ENCODE measurements at regions not wholly inside any gene's neighbourhood (a gene's known extent, or its start where the extent isn't known, plus 50 kb on each side); places are given as distances from the start of the nearest gene placed in this dataset.
A peak's percentile ranks its signal among the peaks of the same experiment; 100 is the strongest.

DNA sequence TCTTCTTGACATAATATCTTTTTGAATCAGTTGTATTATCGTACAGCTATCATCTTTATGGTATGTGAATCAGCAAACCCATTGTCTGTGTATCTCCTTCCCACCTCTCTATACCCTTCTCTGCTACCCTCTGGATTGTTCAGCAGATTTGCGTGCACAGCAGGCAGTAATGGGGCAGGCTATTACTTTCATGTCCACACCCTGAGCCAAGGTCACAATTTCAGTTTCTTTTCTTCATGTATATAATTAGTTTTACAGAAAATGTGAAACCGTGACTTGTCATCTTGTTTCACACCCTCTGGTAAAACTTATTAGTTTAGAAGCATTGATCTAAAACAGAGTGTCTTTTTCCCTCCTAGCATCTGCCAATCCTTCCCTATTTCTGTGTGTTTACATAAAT is 770.4 kb upstream of the SEMA6D start (continued):
- TF ChIP-seq HSF1 (IDR thresholded peaks at IDR 0.05; ENCODE audit: low read depth, low read length) (no peak), IKZF2 (IDR thresholded peaks at IDR 0.05) (peak; percentile 14 to 32; a peak in 2 of 4 replicates), RBBP5 (conservative IDR thresholded peaks at IDR 0.05) (no peak), YBX1 (IDR thresholded peaks at IDR 0.05) (no peak), POLR2AphosphoS5 (IDR thresholded peaks at IDR 0.05; ENCODE audit: low read length) (no peak), MTA2 (IDR thresholded peaks at IDR 0.05; ENCODE audit: low read depth) (peak; percentile 75), NBN (IDR thresholded peaks at IDR 0.05) (no peak)
- TF ChIP-seq, protein P1, sequence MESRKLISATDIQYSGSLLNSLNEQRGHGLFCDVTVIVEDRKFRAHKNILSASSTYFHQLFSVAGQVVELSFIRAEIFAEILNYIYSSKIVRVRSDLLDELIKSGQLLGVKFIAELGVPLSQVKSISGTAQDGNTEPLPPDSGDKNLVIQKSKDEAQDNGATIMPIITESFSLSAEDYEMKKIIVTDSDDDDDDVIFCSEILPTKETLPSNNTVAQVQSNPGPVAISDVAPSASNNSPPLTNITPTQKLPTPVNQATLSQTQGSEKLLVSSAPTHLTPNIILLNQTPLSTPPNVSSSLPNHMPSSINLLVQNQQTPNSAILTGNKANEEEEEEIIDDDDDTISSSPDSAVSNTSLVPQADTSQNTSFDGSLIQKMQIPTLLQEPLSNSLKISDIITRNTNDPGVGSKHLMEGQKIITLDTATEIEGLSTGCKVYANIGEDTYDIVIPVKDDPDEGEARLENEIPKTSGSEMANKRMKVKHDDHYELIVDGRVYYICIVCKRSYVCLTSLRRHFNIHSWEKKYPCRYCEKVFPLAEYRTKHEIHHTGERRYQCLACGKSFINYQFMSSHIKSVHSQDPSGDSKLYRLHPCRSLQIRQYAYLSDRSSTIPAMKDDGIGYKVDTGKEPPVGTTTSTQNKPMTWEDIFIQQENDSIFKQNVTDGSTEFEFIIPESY (IDR thresholded peaks at IDR 0.05) = no peak

- no peaks in the 10 kb centered on the region for H4K20me1 ChIP-seq (ENCODE audit: control insufficient read depth, insufficient read depth)
- RAD21 ChIA-PET (ENCODE audit: unreplicated experiment) = no interaction called here
- CTCF ChIA-PET = no interaction called here
- H3K4me1 ChIP-seq (ENCODE audit: control insufficient read depth, insufficient read depth, low read length) = no peaks in the 10 kb centered on the region
- no peaks in the 10 kb centered on the region for H3K36me3 ChIP-seq (ENCODE audit: control insufficient read depth in 2 of 2, insufficient read depth in 2 of 2, low read length in 1 of 2)
- no peak for FAIRE-seq
- no peaks in the 10 kb centered on the region for H3K79me2 ChIP-seq (ENCODE audit: control insufficient read depth, insufficient read depth, low read length)
- SMC1A ChIA-PET (ENCODE audit: uncharacterized antibody, unreplicated experiment) = no interaction called here
- H3K4me2 ChIP-seq (ENCODE audit: control insufficient read depth, insufficient read depth) = no peak overlapping the region
- POLR2A ChIA-PET = no interaction called here
- TF ChIP-seq CHD4 (IDR thresholded peaks at IDR 0.05) = no peak
- TF ChIP-seq, protein P1 (IDR thresholded peaks at IDR 0.05) = no peak
- TF ChIP-seq, protein P2, sequence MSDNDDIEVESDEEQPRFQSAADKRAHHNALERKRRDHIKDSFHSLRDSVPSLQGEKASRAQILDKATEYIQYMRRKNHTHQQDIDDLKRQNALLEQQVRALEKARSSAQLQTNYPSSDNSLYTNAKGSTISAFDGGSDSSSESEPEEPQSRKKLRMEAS (IDR thresholded peaks at IDR 0.05; ENCODE audit: low read depth, low read length) = no peak
- TF ChIP-seq ZSCAN29 (IDR thresholded peaks at IDR 0.05) = no peak
- TF ChIP-seq TCF12 (IDR thresholded peaks at IDR 0.05; ENCODE audit: low read depth, low read length) = no peak
- TF ChIP-seq E2F4 (IDR thresholded peaks at IDR 0.05; ENCODE audit: low read depth, low read length) = no peak
- TF ChIP-seq RBBP5 (conservative IDR thresholded peaks at IDR 0.05) = no peak
- TF ChIP-seq SMAD1 (IDR thresholded peaks at IDR 0.05; ENCODE audit: low read depth, partially characterized antibody) = no peak
- TF ChIP-seq, protein P3, sequence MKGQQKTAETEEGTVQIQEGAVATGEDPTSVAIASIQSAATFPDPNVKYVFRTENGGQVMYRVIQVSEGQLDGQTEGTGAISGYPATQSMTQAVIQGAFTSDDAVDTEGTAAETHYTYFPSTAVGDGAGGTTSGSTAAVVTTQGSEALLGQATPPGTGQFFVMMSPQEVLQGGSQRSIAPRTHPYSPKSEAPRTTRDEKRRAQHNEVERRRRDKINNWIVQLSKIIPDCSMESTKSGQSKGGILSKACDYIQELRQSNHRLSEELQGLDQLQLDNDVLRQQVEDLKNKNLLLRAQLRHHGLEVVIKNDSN (IDR thresholded peaks at IDR 0.05; ENCODE audit: borderline replicate concordance, extremely low read length, insufficient read depth, low read depth, low read length) = no peak
- H2AFZ ChIP-seq (ENCODE audit: control insufficient read depth, low read depth, low read length) = no peak overlapping the region
- DNase-seq (ENCODE audit: low read depth, low spot score) = no peak
- 31% methylated on average over 3 of the region's 3 CpGs for WGBS (ENCODE audit: insufficient coverage, insufficient replicate concordance, low lambda C conversion rate, missing lambda C conversion rate)
- in situ Hi-C loops (cut with MboI) (no loop called here), intact Hi-C loops (cut with micrococcal nuclease; ENCODE audit: unreplicated experiment) (no loop called here)
- no peak overlapping the region for H3K4me3 ChIP-seq
- no peak overlapping the region for H3K9ac ChIP-seq (ENCODE audit: control insufficient read depth, insufficient read depth, low read length)
- no peak for ATAC-seq
- H3K27me3 ChIP-seq (replicated peaks in 1 of 2; ENCODE audit: control insufficient read depth in 2 of 2, insufficient read depth in 2 of 2, low read length in 1 of 2) = no peaks in the 10 kb centered on the region
- H3K27ac ChIP-seq (ENCODE audit: control insufficient read depth, insufficient read depth) = no peak overlapping the region
- H3K9me3 ChIP-seq (replicated peaks; ENCODE audit: control insufficient read depth, insufficient read depth, low read length) = no peaks in the 10 kb centered on the region; the same call in 1 of the 3 replicates
- no TSS peak for BruUV-seq (replicated peaks)
These were observed 761.7 kb upstream of the SEMA6D start for GRCh38 chr15:46955576-46955975.

Measured in GM12878 (cell line).